HG03135 (cell line): ENCODE measurements at regions not wholly inside any gene's neighbourhood (a gene's known extent, or its start where the extent isn't known, plus 50 kb on each side); places are given as distances from the start of the nearest gene placed in this dataset.

Experiments used
- ATAC-seq: cut with Tn5 transposase; IDR thresholded peaks from one replicate; pipeline ENCODE4 v1.9.1; 2021; ENCODE audit warnings: mild to moderate bottlenecking, moderate library complexity; ENCODE audit not compliant: unreplicated experiment

- ATAC-seq = no peak
These were observed 124.6 kb upstream of the BCL2L14 start for GRCh38 chr12:11946161-11946560.

- ATAC-seq = no peak
These were observed 123.5 kb upstream of the BCL2L14 start for GRCh38 chr12:11947213-11947612.

- no peak for ATAC-seq
These were observed 120.9 kb upstream of the BCL2L14 start for GRCh38 chr12:11949738-11950411.

- ATAC-seq = no peak
These were observed 119.5 kb upstream of the BCL2L14 start for GRCh38 chr12:11951209-11951608.

GRCh38 chr12:11953523-11953922, 117.2 kb upstream of the BCL2L14 start:
- ATAC-seq = no peak

GRCh38 chr12:11954181-11954580, 116.6 kb upstream of the BCL2L14 start:
- no peak for ATAC-seq

- ATAC-seq = no peak
These were observed 112.3 kb upstream of the BCL2L14 start for GRCh38 chr12:11958221-11959091.

- no peak for ATAC-seq
These were observed 111.5 kb upstream of the BCL2L14 start for GRCh38 chr12:11959117-11959823.

- no peak for ATAC-seq
These were observed 110.1 kb upstream of the BCL2L14 start for GRCh38 chr12:11960646-11961045.

- ATAC-seq = no peak
These were observed 109.1 kb upstream of the BCL2L14 start for GRCh38 chr12:11961686-11962085.

GRCh38 chr12:11962860-11963259, 107.9 kb upstream of the BCL2L14 start:
- no peak for ATAC-seq

- no peak for ATAC-seq
These were observed 106.8 kb upstream of the BCL2L14 start for GRCh38 chr12:11963841-11964471.

GRCh38 chr12:11965258-11965910, 105.4 kb upstream of the BCL2L14 start:
- no peak for ATAC-seq

GRCh38 chr12:11967376-11968047, 103.2 kb upstream of the BCL2L14 start:
- ATAC-seq = no peak

GRCh38 chr12:11968048-11968383, 102.7 kb upstream of the BCL2L14 start:
- ATAC-seq = no peak

- no peak for ATAC-seq
These were observed 102.2 kb upstream of the BCL2L14 start for GRCh38 chr12:11968516-11968915.

GRCh38 chr12:11969437-11970154, 101.1 kb upstream of the BCL2L14 start:
- no peak for ATAC-seq

GRCh38 chr12:11970155-11970520, 100.6 kb upstream of the BCL2L14 start:
- ATAC-seq = no peak

GRCh38 chr12:11973396-11973795, 97.3 kb upstream of the BCL2L14 start:
- ATAC-seq = no peak

- ATAC-seq = no peak
These were observed 94.7 kb upstream of the BCL2L14 start for GRCh38 chr12:11976005-11976404.
